Gastroesophageal sphincter (tissue), 4 donors: ENCODE measurements at regions not wholly inside any gene's neighbourhood (a gene's known extent, or its start where the extent isn't known, plus 50 kb on each side); places are given as distances from the start of the nearest gene placed in this dataset.

Experiments
- ATAC-seq: fragments of 150-250 bp; one replicate; pipeline ENCODE4 v1.9.1; 2016; ENCODE audit warnings: mild to moderate bottlenecking, moderate library complexity
- H3K27ac ChIP-seq, 4 donors: fragments of 200-600 bp; sonication (generic) in 3 of 4; 1 replicate in 3 of 4; 2 replicates in 1 of 4; pipeline ENCODE4 v1.5.1; 2016 to 2019
- H3K27me3 ChIP-seq: fragments of 200-600 bp; sonication (generic); one replicate; pipeline ENCODE4 v1.5.1; 2019
- H3K36me3 ChIP-seq, 2 donors: fragments of 200-600 bp; sonication (generic); one replicate each; pipeline ENCODE4 v1.5.1; 2019; ENCODE audit warnings: control low read depth in 1 of 2
- H3K4me1 ChIP-seq, 3 donors: fragments of 200-600 bp; sonication (generic); 1 replicate in 2 of 3; 2 replicates in 1 of 3; pipeline ENCODE4 v1.5.1; 2016 to 2019; ENCODE audit warnings: control low read depth in 2 of 3
- H3K4me3 ChIP-seq, 2 donors: fragments of 200-600 bp; sonication (generic); one replicate each; pipeline ENCODE4 v1.5.1; 2019; ENCODE audit warnings: mild to moderate bottlenecking in 1 of 2, moderate library complexity in 1 of 2
- H3K9me3 ChIP-seq, 3 donors: fragments of 200-600 bp; sonication (generic); one replicate each; pipeline ENCODE4 v1.5.1; 2017 to 2019; ENCODE audit warnings: control low read depth in 2 of 3
- EP300 ChIP-seq: sonication (generic); formaldehyde crosslinking; IDR thresholded peaks from one replicate; pipeline ENCODE4 v1.6.1; 2017; ENCODE audit warnings: antibody characterized with exemption, mild to moderate bottlenecking
- POLR2A ChIP-seq, 2 donors: fragments of 450-650 bp; IDR thresholded peaks; one replicate each; pipeline ENCODE4 v1.6.1; 2017; ENCODE audit warnings: antibody characterized with exemption in 2 of 2, mild to moderate bottlenecking in 2 of 2, moderate library complexity in 1 of 2
- POLR2AphosphoS5 ChIP-seq: sonication (generic); formaldehyde crosslinking; IDR thresholded peaks from one replicate; pipeline ENCODE4 v1.6.1; 2017; ENCODE audit warnings: antibody characterized with exemption
- WGBS, 2 donors: methylation state at CpG; one replicate each; pipeline ENCODE4 v1.1.5; 2018; ENCODE audit warnings: low coverage in 1 of 2; 5-methylcytosine and 5-hydroxymethylcytosine counted together
- TF ChIP-seq, protein P1 (sequence below), 4 experiments: fragments of 200-600 bp in 2 of 4; fragments of 450-650 bp in 2 of 4; sonication (generic) in 1 of 4; IDR thresholded peaks; one replicate each; pipeline ENCODE4 v1.5.1; 2017 to 2019; ENCODE audit warnings: antibody characterized with exemption in 4 of 4, mild to moderate bottlenecking in 2 of 4, moderate library complexity in 2 of 4

- no peak for ATAC-seq
- H3K27me3 ChIP-seq, result no peaks in the 10 kb centered on the region
- WGBS, 2 donors, result 80 to 100% methylated on average over 1 to 3 of the region's 6 CpGs
- no peak overlapping the region for H3K4me3 ChIP-seq
- H3K9me3 ChIP-seq, result no peaks in the 10 kb centered on the region
- no peaks in the 10 kb centered on the region for H3K36me3 ChIP-seq
- H3K4me1 ChIP-seq, result peaks cover 0 to 11% (median 0%) of the 10 kb centered on the region in 3 donors
- H3K27ac ChIP-seq, result no peak overlapping the region
- TF ChIP-seq, protein P1, sequence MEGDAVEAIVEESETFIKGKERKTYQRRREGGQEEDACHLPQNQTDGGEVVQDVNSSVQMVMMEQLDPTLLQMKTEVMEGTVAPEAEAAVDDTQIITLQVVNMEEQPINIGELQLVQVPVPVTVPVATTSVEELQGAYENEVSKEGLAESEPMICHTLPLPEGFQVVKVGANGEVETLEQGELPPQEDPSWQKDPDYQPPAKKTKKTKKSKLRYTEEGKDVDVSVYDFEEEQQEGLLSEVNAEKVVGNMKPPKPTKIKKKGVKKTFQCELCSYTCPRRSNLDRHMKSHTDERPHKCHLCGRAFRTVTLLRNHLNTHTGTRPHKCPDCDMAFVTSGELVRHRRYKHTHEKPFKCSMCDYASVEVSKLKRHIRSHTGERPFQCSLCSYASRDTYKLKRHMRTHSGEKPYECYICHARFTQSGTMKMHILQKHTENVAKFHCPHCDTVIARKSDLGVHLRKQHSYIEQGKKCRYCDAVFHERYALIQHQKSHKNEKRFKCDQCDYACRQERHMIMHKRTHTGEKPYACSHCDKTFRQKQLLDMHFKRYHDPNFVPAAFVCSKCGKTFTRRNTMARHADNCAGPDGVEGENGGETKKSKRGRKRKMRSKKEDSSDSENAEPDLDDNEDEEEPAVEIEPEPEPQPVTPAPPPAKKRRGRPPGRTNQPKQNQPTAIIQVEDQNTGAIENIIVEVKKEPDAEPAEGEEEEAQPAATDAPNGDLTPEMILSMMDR (IDR thresholded peaks at IDR 0.05), result no peak
- TF ChIP-seq POLR2AphosphoS5 (no peak), EP300 (no peak), POLR2A (IDR thresholded peaks at IDR 0.05) (no peak)
Measured at GRCh38 chr6:167696296-167696695, 130.4 kb upstream of the AFDN start.

- H3K4me1 ChIP-seq, result peaks cover 0 to 11% (median 0%) of the 10 kb centered on the region in 3 donors
- ATAC-seq, result no peak
- H3K4me3 ChIP-seq, result no peak overlapping the region
- H3K9me3 ChIP-seq, result no peaks in the 10 kb centered on the region
- TF ChIP-seq POLR2A (IDR thresholded peaks at IDR 0.05), result no peak
- H3K27ac ChIP-seq, result no peak overlapping the region
- WGBS, 2 donors, result 49 to 60% methylated on average over 9 to 10 of the region's 11 CpGs
- no peaks in the 10 kb centered on the region for H3K27me3 ChIP-seq
- H3K36me3 ChIP-seq, result no peaks in the 10 kb centered on the region
Measured at GRCh38 chr6:167697316-167697715, 129.4 kb upstream of the AFDN start.

- ATAC-seq, result no peak
- WGBS, 2 donors, result 80% methylated on average over 4 of the region's 12 CpGs; no CpG with 5 or more reads in 1 of the 2 donors
- peak overlapping the region in 2 of 4 donors; percentile 64 to 72 for H3K27ac ChIP-seq
Measured at GRCh38 chr6:167698540-167698939, 128.2 kb upstream of the AFDN start.

DNA sequence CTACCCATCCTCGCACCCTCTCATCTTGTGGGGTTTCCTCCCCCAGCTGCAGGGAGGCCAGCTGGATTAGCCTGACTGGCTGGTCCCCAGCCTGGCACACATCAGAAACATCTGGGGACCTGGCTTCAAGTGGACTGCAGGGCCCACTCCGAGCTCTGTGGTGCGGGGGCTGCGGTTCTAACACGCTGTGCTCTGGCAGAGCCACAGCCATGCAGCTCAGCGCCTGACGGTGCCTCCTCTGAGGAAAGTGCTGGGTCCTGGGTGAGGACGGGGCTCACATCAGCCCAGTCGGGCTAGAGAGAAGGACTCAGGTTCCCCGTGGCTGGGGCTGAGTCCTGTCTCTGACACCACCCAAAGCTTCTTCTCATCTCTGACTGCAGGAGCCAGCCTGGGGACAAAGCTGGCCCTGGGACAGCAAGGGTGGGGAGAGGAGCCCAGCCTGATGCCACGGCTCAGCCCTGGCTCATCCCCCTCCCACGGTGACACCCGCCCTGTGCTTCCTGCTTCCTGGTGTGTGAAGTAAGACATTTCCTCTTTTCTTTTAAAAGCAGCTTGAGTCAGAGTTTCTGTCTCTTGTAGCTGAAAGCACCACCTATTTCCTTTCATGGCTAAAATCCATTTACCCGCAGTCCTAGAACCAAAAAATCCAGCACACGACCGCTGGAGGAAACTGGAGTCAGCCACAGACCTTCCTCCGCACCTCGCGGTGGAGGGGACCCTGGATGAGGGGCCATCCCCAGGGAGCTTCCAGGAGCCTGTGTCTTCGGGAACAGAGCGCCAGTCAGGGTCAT, 127.4 kb upstream of the AFDN start:
- Histone ChIP-seq H3K4me3 (no peak overlapping the region), H3K4me1 (peaks cover 0 to 11% (median 0%) of the 10 kb centered on the region in 3 donors), H3K9me3 (no peaks in the 10 kb centered on the region), H3K27ac (peak overlapping the region in 3 of 4 donors; percentile 64 to 72 (median 67)), H3K27me3 (no peaks in the 10 kb centered on the region), H3K36me3 (no peaks in the 10 kb centered on the region)
- 31 to 50% methylated on average over 6 to 12 of the region's 21 CpGs for WGBS, 2 donors
- ATAC-seq, result peak; percentile 89
- TF ChIP-seq POLR2A (IDR thresholded peaks at IDR 0.05) (no peak), EP300 (no peak), POLR2AphosphoS5 (no peak)
- TF ChIP-seq, protein P1 (IDR thresholded peaks at IDR 0.05), result no peak

More at GRCh38 chr6:167698540-167698939, 128.2 kb upstream of the AFDN start:
- peaks cover 0 to 11% (median 0%) of the 10 kb centered on the region in 3 donors for H3K4me1 ChIP-seq
- no peaks in the 10 kb centered on the region for H3K27me3 ChIP-seq
- H3K4me3 ChIP-seq, result no peak overlapping the region
- H3K36me3 ChIP-seq, result no peaks in the 10 kb centered on the region
- TF ChIP-seq POLR2AphosphoS5 (no peak), POLR2A (IDR thresholded peaks at IDR 0.05) (no peak), EP300 (no peak)
- TF ChIP-seq, protein P1 (IDR thresholded peaks at IDR 0.05), result no peak
- H3K9me3 ChIP-seq, result no peaks in the 10 kb centered on the region

- Histone ChIP-seq H3K4me3 (no peak overlapping the region), H3K27ac (peak overlapping the region in 2 of 4 donors; percentile 1 to 72), H3K36me3 (no peaks in the 10 kb centered on the region), H3K27me3 (no peaks in the 10 kb centered on the region), H3K4me1 (peaks cover 0 to 11% (median 0%) of the 10 kb centered on the region in 3 donors), H3K9me3 (no peaks in the 10 kb centered on the region)
- TF ChIP-seq POLR2AphosphoS5 (no peak), POLR2A (IDR thresholded peaks at IDR 0.05) (no peak), EP300 (no peak)
- TF ChIP-seq, protein P1 (IDR thresholded peaks at IDR 0.05), result no peak
- 82 to 88% methylated on average over 5 to 8 of the region's 8 CpGs for WGBS, 2 donors
- ATAC-seq, result no peak
Measured at GRCh38 chr6:167700199-167700598, 126.5 kb upstream of the AFDN start.
